A673 (cell line): ENCODE measurements at regions not wholly inside any gene's neighbourhood (a gene's known extent, or its start where the extent isn't known, plus 50 kb on each side); places are given as distances from the start of the nearest gene placed in this dataset.

Experiments used
- BruUV-seq: library from RNA; stranded (reverse); fragments of 400-500 nt; replicated peaks from 2 replicates; lab custom pipeline; 2021; lab: Mats Ljungman, UMichigan
- CTCF ChIA-PET: fragments of 300-600 bp; sonication (Branson Sonifier 250); formaldehyde crosslinking; loops from one replicate; lab custom pipeline; 2022; ENCODE audit warnings: antibody characterized with exemption; lab: Charles Lee
- POLR2A ChIA-PET: fragments of 300-600 bp; sonication (Branson Sonifier 250); formaldehyde crosslinking; loops from one replicate; lab custom pipeline; 2022; ENCODE audit warnings: antibody characterized with exemption; ENCODE audit not compliant: low non-redundant PET; lab: Charles Lee
- DNase-seq: peaks from one replicate; pipeline ENCODE4 v3.0.0-alpha.2; 2015; ENCODE audit warnings: low spot score
- H3K27ac ChIP-seq: fragments of 200-600 bp; sonication (generic); 2 replicates; pipeline ENCODE4 v1.5.1; 2016; ENCODE audit warnings: mixed run types, low read depth, mild to moderate bottlenecking, mixed read lengths, antibody characterized with exemption, low read length; ENCODE audit not compliant: poor library complexity, severe bottlenecking
- H3K27me3 ChIP-seq: fragments of 200-600 bp; sonication (generic); replicated peaks from 2 replicates; pipeline ENCODE4 v1.6.1; 2017; ENCODE audit warnings: mixed run types, low read depth, mild to moderate bottlenecking, mixed read lengths, antibody characterized with exemption, low read length; ENCODE audit not compliant: insufficient read depth, poor library complexity
- H3K36me3 ChIP-seq: fragments of 200-600 bp; sonication (generic); 2 replicates; pipeline ENCODE4 v1.6.1; 2016; ENCODE audit warnings: mixed run types, mild to moderate bottlenecking, mixed read lengths, antibody characterized with exemption, low read length; ENCODE audit not compliant: insufficient read depth, poor library complexity, severe bottlenecking
- H3K4me1 ChIP-seq: fragments of 200-600 bp; sonication (generic); 2 replicates; pipeline ENCODE4 v1.6.1; 2017; ENCODE audit warnings: mixed run types, mild to moderate bottlenecking, mixed read lengths, antibody characterized with exemption, low read length; ENCODE audit not compliant: insufficient read depth, poor library complexity, severe bottlenecking
- H3K4me3 ChIP-seq: fragments of 200-600 bp; sonication (generic); 2 replicates; pipeline ENCODE4 v1.5.1; 2016; ENCODE audit warnings: low read depth, mixed run types, mild to moderate bottlenecking, mixed read lengths, low read length; ENCODE audit not compliant: poor library complexity, severe bottlenecking
- H3K9me3 ChIP-seq: fragments of 200-600 bp; sonication (generic); 2 replicates; pipeline ENCODE4 v1.6.1; 2016; ENCODE audit warnings: mixed run types, low read depth, mild to moderate bottlenecking, mixed read lengths, antibody characterized with exemption, low read length; ENCODE audit not compliant: poor library complexity, severe bottlenecking
- CTCF ChIP-seq: fragments of 300-800, 200-600 bp; sonication (generic); conservative IDR thresholded peaks from 2 replicates; pipeline ENCODE4 v1.5.1; 2017; ENCODE audit warnings: low read depth, mild to moderate bottlenecking, antibody characterized with exemption, low read length, moderate library complexity, mixed read lengths
- EZH2 ChIP-seq: fragments of 200-600 bp; sonication (generic); IDR thresholded peaks from 2 replicates; pipeline ENCODE4 v1.6.1; 2017; ENCODE audit warnings: borderline replicate concordance, low read depth, mild to moderate bottlenecking, mixed read lengths, antibody characterized with exemption, low read length; ENCODE audit not compliant: poor library complexity, severe bottlenecking
- intact Hi-C: fragments of 100-400 bp; cut with micrococcal nuclease; formaldehyde crosslinking; loops from one replicate; pipeline ENCODE4 v1.10.0; 2022; ENCODE audit not compliant: unreplicated experiment

- H3K4me1 ChIP-seq = no peaks in the 10 kb centered on the region
- H3K4me3 ChIP-seq = no peak overlapping the region
- intact Hi-C loops = no loop called here
- H3K9me3 ChIP-seq = no peaks in the 10 kb centered on the region
- H3K36me3 ChIP-seq = no peaks in the 10 kb centered on the region
- H3K27me3 ChIP-seq = no peaks in the 10 kb centered on the region
- TF ChIP-seq EZH2 = no peak
- no peak for TF ChIP-seq CTCF
- H3K27ac ChIP-seq = no peak overlapping the region
- no TSS peak for BruUV-seq
- CTCF ChIA-PET = no interaction called here
- POLR2A ChIA-PET = no interaction called here
- no peak for DNase-seq
Measured at GRCh38 chr12:25787701-25788100, 170.8 kb upstream of the RASSF8 start.

DNA sequence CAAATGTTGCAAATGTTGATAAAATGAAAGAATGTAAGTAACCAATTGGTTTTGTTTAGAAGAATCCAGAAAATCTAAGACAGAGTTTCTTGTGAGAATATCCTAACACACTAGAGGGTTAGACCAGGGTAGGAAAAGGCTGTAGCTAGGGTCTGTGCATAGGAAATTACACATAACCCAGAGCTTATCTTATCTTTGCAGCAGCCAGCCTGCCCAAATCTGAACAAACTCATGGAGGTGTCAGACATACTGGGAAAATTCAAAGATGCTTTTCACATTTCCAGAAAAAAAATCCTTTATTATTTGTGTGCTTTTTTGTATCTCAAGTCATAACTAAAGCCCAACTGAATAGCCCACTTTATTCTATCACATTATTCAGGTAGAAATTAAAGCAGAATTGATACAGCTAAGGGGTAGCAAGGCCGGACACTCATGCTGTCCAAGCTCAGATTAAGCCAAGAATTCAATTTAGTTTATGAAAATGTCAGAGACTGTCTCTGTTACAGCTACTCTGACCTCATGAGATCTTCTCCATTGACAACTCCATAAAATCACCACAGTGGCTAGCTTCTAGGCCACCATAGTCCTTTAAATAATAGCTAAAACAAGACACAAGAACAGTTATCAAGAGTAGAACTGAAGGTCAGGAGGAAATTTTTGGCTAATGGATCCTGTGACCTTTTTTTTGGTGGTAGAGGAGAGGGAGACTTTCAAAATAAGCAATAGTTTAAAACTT is 169.6 kb upstream of the RASSF8 start:
- intact Hi-C loops = no loop called here
- POLR2A ChIA-PET = no interaction called here
- no peak for TF ChIP-seq EZH2
- TF ChIP-seq CTCF = no peak
- Histone ChIP-seq H3K4me3 (no peak overlapping the region), H3K27me3 (no peaks in the 10 kb centered on the region), H3K9me3 (no peaks in the 10 kb centered on the region), H3K36me3 (no peaks in the 10 kb centered on the region), H3K4me1 (no peaks in the 10 kb centered on the region), H3K27ac (no peak overlapping the region)
- BruUV-seq = no TSS peak
- CTCF ChIA-PET = interaction anchor here (0.6 kb wide), 1 partner anchor 76 kb away, joined by 4 read pairs; no protein-coding TSS in a partner anchor
- no peak for DNase-seq

GRCh38 chr12:25789541-25789944 is 168.9 kb upstream of the RASSF8 start:
- no peak for TF ChIP-seq EZH2
- no peak for TF ChIP-seq CTCF
- no peaks in the 10 kb centered on the region for H3K27me3 ChIP-seq
- H3K4me3 ChIP-seq = no peak overlapping the region
- no peaks in the 10 kb centered on the region for H3K36me3 ChIP-seq
- ChIA-PET CTCF (interaction anchor here (0.6 kb wide), 1 partner anchor 75 kb away, joined by 4 read pairs; no protein-coding TSS in a partner anchor), POLR2A (no interaction called here)
- H3K9me3 ChIP-seq = no peaks in the 10 kb centered on the region
- H3K27ac ChIP-seq = no peak overlapping the region
- peak; percentile 29 for DNase-seq
- no peaks in the 10 kb centered on the region for H3K4me1 ChIP-seq
- intact Hi-C loops = no loop called here
- BruUV-seq = no TSS peak
